ENCODE measurements at regions not wholly inside any gene's neighbourhood (a gene's known extent, or its start where the extent isn't known, plus 50 kb on each side); places are given as distances from the start of the nearest gene placed in this dataset.

GRCh38 chr10:14450041-14450491, 119.3 kb upstream of the FRMD4A start:
- H3K4me2 ChIP-seq (replicated peaks; ENCODE audit: low read depth, low read length, poor library complexity, severe bottlenecking), result no peak overlapping the region
- no peaks in the 10 kb centered on the region for H3K9me3 ChIP-seq (ENCODE audit: control extremely low read depth in 1 of 3, control insufficient read depth in 2 of 3, insufficient read depth in 1 of 3, low read length in 2 of 3)
- Mint-ChIP-seq H3K4me1 (no peaks in the 10 kb centered on the region), H3K4me3 (no peak overlapping the region), H3K27ac (no peak overlapping the region), H3K27me3 (peaks cover 16% of the 10 kb centered on the region), H3K9me3 (ENCODE audit: insufficient read depth) (no peaks in the 10 kb centered on the region)
- no peak overlapping the region for H2AFZ ChIP-seq (ENCODE audit: insufficient read depth, low read depth, low read length, poor library complexity, severe bottlenecking)
- ATAC-seq (ENCODE audit: low read depth), result no peak
- no peak for DNase-seq
- no peak overlapping the region for H3K4me3 ChIP-seq (ENCODE audit: control extremely low read depth in 1 of 5, extremely low read depth in 1 of 5, insufficient read depth in 1 of 5, low read depth in 2 of 5, low read length in 4 of 5)
- WGBS (ENCODE audit: insufficient coverage), result 96% methylated on average over 3 of the region's 3 CpGs
- no peaks in the 10 kb centered on the region for H3K36me3 ChIP-seq (replicated peaks in 1 of 2; ENCODE audit: control extremely low read depth in 1 of 2, control insufficient read depth in 1 of 2, extremely low read depth in 1 of 2, insufficient read depth in 2 of 2, low read length in 1 of 2)
- H4K20me1 ChIP-seq (ENCODE audit: control insufficient read depth, insufficient read depth, low read length, poor library complexity, severe bottlenecking), result no peaks in the 10 kb centered on the region
- TF ChIP-seq EZH2 (IDR thresholded peaks at IDR 0.05; ENCODE audit: borderline replicate concordance, insufficient read depth, low read depth, low read length, poor library complexity, severe bottlenecking), result no peak
- TF ChIP-seq CTCF (IDR thresholded peaks at IDR 0.05), result no peak
- intact Hi-C loops (cut with micrococcal nuclease), result no loop called here
- H3K27ac ChIP-seq (ENCODE audit: low read length in 2 of 2), result no peak overlapping the region
- no peaks in the 10 kb centered on the region for H3K79me2 ChIP-seq (ENCODE audit: control insufficient read depth, insufficient read depth, low read length)
- no peak overlapping the region for H3K9ac ChIP-seq (ENCODE audit: low read length)
- no peaks in the 10 kb centered on the region for H3K4me1 ChIP-seq (ENCODE audit: control insufficient read depth in 2 of 2, insufficient read depth in 2 of 2, low read length in 2 of 2)
- ChIA-PET POLR2A (no interaction called here), CTCF (no interaction called here)
- no peaks in the 10 kb centered on the region for H3K27me3 ChIP-seq (replicated peaks in 1 of 4; ENCODE audit: control extremely low read depth in 1 of 4, control insufficient read depth in 3 of 4, insufficient read depth in 4 of 4, low read length in 3 of 4)

GRCh38 chr10:14449293-14449815, 118.6 kb upstream of the FRMD4A start:
- Histone ChIP-seq H3K4me1 (ENCODE audit: control insufficient read depth in 2 of 2, insufficient read depth in 2 of 2, low read length in 2 of 2) (no peaks in the 10 kb centered on the region), H3K9ac (ENCODE audit: low read length) (no peak overlapping the region), H3K27me3 (replicated peaks in 1 of 4; ENCODE audit: control extremely low read depth in 1 of 4, control insufficient read depth in 3 of 4, insufficient read depth in 4 of 4, low read length in 3 of 4) (no peaks in the 10 kb centered on the region), H3K36me3 (replicated peaks in 1 of 2; ENCODE audit: control extremely low read depth in 1 of 2, control insufficient read depth in 1 of 2, extremely low read depth in 1 of 2, insufficient read depth in 2 of 2, low read length in 1 of 2) (no peaks in the 10 kb centered on the region), H2AFZ (ENCODE audit: insufficient read depth, low read depth, low read length, poor library complexity, severe bottlenecking) (no peak overlapping the region), H3K4me2 (replicated peaks; ENCODE audit: low read depth, low read length, poor library complexity, severe bottlenecking) (no peak overlapping the region), H4K20me1 (ENCODE audit: control insufficient read depth, insufficient read depth, low read length, poor library complexity, severe bottlenecking) (no peaks in the 10 kb centered on the region), H3K27ac (ENCODE audit: low read length in 2 of 2) (no peak overlapping the region), H3K9me3 (ENCODE audit: control extremely low read depth in 1 of 3, control insufficient read depth in 2 of 3, insufficient read depth in 1 of 3, low read length in 2 of 3) (no peaks in the 10 kb centered on the region), H3K79me2 (ENCODE audit: control insufficient read depth, insufficient read depth, low read length) (no peaks in the 10 kb centered on the region), H3K4me3 (ENCODE audit: control extremely low read depth in 1 of 5, extremely low read depth in 1 of 5, insufficient read depth in 1 of 5, low read depth in 2 of 5, low read length in 4 of 5) (no peak overlapping the region)
- H3K4me3 Mint-ChIP-seq, result no peak overlapping the region
- no peaks in the 10 kb centered on the region for H3K9me3 Mint-ChIP-seq (ENCODE audit: insufficient read depth)
- TF ChIP-seq EZH2 (IDR thresholded peaks at IDR 0.05; ENCODE audit: borderline replicate concordance, insufficient read depth, low read depth, low read length, poor library complexity, severe bottlenecking), result no peak
- ATAC-seq (ENCODE audit: low read depth) (no peak), DNase-seq (no peak)
- no peak overlapping the region for H3K27ac Mint-ChIP-seq
- ChIA-PET CTCF (no interaction called here), POLR2A (no interaction called here)
- H3K27me3 Mint-ChIP-seq, result peaks cover 21% of the 10 kb centered on the region
- intact Hi-C loops (cut with micrococcal nuclease), result no loop called here
- WGBS (ENCODE audit: insufficient coverage), result 98% methylated on average over 3 of the region's 3 CpGs
- H3K4me1 Mint-ChIP-seq, result no peaks in the 10 kb centered on the region

All from B cell (primary cell).